Bone marrow (tissue), 2 donors: ENCODE measurements at regions not wholly inside any gene's neighbourhood (a gene's known extent, or its start where the extent isn't known, plus 50 kb on each side); places are given as distances from the start of the nearest gene placed in this dataset.

Experiments
- DNase-seq, 2 donors: peaks; one replicate each; lab custom pipeline; 2025; lab: John Stamatoyannopoulos, UW

DNA sequence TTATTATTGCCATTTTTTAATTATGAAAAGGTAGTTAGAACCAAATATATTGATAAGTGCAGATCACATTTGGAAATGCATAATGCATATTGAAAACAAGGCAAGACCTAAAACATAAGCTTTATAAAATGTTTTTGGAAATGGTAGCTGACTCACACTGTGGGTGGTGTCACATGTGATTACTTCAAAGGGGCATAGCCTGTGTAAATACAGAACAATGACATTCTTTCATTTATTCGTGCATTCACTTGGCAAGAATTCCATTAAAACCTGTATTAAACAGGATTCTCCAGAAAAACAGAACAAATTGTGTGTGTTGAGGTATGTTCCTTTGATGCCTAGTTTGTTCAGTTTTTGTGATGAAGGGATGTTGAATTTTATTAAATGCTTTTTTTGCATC, 427.3 kb upstream of the ST6GAL2 start:
- DNase-seq, result no peak

DNA sequence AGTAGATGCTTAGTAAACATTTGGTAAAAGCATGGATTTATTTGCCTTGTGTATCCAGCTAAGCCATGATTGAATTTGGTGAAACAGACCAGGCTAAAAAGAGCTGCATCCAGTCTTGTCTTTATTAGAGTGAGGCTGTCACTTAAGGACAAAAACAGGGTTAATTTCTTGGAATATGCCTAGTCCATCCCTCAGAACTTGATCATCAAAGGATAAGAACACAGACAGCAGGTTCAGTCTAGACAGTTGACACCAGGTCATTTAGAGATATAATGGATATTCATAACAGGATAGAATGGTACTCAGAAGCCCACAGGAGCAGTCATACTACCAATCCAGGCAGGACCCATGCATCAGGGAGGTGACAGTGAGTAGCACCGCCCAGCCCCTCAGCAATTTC, 434.9 kb upstream of the ST6GAL2 start:
- DNase-seq, result no peak

DNA sequence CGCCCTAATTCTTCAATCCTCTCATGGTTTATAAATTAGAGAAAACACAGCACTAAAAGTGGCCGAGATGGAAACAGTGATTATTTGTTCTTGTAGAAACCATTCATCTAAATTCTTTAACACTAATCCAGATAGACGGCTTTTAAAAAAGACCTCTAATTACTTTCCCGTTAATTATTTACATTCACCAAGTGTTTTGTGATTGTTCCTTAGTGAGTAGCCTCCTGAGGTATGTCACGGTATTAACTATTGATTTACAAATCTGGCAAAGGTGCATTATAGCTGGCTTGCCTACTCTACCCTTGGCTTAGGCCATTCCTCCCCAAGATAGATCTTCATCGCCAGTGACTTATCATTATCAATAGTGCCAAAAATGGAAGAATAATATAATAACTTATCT, 436.4 kb upstream of the ST6GAL2 start:
- no peak for DNase-seq

DNA sequence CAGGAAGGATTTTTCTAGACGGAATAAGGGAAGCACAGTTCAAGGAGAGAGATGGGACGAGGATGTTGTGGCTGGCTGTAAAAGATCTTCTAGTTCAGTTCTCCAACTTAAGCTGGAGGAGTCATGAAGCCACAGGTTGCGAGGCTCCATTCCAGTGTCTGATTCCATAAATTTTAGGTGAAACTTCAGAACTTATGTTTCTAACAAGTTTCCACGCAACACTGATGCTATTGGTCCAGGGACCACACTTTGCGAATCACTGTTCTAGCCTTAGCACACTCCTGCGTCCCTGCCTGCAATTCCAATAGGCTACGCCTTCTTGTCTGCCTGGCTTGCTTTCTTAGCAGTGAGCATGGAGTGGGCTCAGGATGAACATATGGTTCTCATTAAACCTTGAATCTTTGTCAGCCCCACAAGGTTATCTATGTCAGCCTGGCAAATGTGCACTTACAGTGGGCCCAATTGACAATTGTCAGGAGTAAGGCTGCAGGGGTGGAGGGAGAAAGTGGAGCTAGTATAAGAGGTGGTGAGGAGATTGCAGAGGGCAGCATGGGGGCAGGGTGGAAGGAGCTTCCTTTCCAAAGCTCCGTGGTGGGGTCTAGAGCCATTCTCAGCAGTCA, 438.1 kb upstream of the ST6GAL2 start:
- no peak for DNase-seq

DNA sequence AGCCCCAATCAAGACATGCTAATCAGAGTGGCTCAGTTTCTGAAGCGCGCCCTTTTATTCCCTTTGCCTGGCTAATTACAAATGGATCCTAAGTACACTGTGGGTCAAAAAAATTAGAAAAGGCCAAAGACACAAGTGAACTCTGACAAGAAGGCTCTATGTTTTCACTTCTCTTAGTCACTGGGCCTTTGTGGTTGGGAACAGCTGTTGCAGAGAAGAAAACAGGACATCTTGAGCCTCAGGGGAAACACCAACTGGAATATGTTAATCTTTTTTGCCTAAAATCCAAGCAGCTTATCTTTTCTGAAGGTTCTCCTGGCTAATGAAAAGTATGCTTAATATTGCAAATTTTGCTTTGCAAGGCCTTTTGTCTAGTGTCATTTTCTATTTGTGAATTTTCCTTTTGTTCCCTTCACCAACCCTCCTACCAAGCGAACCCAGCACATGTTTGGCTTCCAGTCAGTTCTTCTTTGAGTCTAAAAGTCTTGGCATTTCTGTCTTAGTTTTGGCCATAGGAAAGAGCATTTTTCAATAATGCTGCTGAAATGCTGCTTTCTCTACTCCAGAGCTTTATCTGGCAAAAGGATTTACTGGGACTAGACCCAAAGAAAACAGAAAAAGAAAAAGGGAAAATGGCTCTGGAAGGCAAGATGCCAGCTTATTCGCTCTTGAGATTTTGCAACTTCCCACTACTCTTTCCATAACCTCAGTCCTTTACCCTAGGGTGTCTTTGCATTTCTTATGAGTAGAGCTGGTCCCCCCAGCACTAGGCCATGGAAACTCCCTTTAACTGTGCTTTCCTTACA, 440.2 kb upstream of the ST6GAL2 start:
- DNase-seq, result no peak

DNA sequence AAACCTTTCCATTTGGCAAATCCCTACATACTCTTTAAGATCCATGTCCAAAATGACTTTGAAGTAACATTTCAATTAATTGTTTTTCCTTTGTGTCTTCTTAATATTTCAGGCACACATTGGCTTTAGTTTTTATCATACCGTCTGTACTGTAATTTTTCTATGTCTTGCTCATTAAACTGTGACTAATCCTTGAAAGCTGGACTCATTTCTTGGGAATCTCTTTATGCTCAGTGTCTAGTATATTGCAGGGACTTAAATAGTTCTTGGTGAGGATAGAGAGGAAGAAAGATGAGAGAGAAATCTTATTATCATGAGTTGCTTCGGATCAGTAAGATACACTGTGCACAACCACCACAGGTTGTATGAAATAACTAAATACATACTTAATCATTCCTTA, 448.3 kb upstream of the ST6GAL2 start:
- DNase-seq, result no peak

DNA sequence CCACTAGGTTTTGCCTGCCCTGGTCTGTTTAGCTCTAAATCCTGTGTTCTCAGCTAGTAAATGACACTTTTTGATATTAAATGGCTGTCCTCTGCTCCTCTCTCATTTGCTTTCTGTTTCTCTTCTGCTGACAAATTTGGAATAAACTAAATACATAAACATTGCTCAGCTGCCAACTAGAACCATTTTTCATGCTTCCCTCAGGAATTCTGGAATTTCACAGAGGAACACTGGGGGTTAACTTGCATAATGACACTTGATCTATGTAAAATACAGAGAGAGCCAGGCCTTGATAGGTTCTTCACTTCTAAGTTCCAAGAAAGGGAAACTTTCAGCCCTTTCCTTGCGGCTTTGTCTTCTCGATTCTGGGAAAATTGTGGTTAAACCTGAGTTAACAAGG, 450.6 kb upstream of the ST6GAL2 start:
- DNase-seq, result no peak

DNA sequence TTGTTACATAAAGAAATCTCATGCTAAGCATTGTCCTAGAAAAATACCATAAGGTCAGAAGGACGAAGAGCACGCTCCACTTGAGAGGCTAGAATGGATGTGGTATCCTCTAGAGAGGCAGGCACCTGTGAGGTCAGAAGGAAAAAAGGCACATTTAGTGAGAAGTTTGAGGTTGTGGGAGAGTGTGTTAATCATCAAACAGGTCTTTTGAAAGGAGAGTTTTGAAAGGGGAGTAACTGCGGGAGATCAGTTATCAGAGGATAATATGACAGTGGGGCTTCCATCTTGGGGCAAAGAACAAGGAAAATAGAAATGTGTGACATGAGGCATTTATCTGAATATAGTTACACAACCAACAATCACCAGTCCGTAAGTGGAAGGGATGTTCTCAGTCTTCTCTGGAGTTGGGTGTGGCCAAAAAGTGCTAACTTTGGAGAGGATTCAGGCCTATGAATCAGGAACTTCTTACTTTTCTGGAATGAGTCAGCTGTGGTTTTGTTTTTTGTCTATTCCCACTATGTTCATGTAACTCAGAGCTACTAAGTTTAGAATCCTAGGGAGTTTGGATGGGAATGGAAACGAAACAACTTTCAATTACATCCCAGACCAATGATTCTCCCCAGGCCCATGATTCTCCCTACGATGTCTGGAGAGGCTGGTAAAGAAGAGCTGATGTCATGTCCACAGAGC, 451.4 kb upstream of the ST6GAL2 start:
- no peak for DNase-seq

DNA sequence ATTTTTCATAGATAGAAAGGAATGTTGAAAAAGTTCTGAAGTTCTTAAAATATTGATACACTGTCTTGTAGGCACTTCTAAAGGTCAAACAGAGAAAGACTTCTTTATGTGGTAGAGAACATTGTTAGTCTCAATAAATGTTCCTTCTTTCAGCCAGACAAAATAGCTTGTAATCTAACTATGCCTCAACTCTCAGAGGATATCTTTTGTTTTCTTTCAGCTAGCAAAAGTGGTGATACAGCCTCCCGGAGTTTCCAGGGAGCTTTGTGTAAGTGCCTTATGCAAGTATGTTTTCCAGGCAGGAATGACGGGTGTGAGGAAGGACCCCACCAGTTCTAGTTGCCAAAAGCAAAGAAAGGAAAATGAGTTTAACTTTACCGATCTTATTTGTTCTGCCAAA, 452.1 kb upstream of the ST6GAL2 start:
- DNase-seq, result no peak

DNA sequence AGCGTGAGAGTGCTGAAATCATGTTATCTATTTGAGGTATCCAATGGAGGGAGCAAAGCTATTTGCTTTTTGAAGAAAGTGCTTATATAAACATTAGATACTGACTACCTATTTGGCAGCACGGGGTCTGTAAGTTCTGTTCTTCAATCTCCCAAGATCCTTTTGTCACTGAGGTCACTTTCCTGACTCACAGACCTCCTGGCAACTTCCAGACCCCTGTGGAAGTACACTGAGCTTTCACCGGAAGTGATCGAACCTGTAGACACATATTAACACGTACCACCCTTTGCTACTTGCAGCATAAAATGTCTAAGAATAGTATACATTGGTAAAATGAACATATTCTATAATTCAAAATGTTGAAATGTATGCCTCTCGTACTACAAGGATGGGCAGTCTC, 452.6 kb upstream of the ST6GAL2 start:
- DNase-seq, result no peak

DNA sequence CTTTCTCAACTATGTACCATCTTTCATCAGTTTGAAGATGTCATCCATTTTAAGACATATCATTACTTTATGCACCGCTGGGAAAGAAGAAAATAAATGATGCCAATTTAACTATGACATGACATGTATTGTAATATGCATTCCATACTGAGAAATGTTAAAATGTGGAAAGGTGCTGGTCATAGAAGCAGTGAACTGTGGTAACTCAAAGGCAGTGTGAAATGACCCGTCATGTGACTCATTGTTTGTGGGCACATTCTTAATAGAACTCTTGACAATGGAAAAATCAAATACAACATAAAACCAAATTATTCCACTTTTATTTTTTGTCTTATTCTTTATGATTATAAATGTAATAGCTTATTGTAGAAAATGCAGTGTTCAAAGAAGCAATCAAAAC, 455.0 kb upstream of the ST6GAL2 start:
- DNase-seq, result no peak

DNA sequence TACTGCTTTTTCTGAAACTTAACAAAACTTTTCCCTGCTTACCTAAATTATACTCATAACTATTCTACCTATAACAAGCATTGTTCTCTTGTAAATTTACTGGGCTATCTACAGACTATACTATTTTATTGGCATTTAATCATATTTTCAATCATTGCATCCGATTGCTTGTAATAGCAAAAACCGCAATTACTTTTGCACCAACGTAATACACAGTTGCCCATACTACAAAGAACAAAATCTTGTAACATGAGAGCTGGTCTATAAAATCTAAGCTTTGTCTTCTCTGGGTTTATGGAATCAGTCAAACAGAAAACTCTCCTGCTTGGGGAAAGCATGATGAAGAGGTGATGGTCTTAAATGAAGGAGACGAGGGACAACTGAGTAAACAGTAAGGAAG, 463.4 kb upstream of the ST6GAL2 start:
- DNase-seq, result no peak

DNA sequence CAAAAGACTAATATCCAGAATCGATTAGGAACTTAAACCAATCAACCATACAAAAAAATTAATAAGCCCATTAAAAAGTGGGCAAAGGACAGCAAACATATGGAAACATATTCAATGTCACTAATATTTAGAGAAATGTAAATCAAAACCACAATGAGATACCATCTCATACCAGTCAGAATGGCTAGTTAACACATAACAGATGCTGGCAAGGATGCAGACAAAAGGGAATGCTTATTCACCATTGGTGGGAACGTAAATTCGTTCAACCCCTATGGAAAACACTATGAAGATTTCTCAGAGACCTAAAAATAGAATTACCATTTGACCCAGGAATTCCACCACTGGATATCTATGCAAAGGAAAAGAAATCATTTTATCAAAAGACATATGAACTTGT, 468.2 kb upstream of the ST6GAL2 start:
- no peak for DNase-seq

DNA sequence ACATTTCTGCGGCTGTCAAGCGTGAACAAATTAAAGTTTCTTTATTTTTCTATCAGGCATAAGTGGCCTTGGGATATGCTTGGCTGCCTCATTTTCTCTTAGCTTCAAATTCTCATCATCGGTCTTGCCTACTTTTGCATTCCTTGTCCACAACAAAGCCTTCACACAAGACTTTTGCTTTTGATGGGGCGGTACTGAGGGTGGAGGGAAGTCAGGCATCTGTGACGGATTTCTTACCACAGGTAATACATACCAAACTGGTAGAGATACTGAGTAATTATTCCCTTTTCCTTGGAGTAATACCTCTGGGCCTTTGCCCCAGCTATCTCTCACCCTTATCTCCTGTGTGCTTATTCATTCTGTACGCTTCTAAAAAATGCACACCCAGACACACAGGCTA, 468.3 kb upstream of the RGPD4 start:
- no peak for DNase-seq

DNA sequence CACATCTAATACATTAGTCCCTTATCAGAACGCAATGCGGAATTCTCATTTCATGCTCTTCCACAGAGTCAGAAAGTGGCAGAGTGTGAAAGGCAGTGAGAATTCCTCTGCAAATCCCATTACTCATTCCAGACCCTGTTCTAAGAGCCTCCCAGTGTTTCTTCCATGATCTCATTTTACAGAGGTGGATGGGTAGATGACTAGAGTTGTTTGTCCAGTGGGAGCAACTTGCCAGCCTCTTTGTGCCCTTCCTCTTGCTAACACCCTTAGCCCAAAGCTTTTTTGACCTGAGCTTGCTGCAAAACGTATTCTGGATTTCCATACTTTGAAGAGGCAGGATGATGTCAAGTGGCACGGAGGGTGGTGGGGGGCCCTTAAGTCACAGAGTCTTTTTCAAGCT, 467.7 kb upstream of the RGPD4 start:
- DNase-seq, result no peak

DNA sequence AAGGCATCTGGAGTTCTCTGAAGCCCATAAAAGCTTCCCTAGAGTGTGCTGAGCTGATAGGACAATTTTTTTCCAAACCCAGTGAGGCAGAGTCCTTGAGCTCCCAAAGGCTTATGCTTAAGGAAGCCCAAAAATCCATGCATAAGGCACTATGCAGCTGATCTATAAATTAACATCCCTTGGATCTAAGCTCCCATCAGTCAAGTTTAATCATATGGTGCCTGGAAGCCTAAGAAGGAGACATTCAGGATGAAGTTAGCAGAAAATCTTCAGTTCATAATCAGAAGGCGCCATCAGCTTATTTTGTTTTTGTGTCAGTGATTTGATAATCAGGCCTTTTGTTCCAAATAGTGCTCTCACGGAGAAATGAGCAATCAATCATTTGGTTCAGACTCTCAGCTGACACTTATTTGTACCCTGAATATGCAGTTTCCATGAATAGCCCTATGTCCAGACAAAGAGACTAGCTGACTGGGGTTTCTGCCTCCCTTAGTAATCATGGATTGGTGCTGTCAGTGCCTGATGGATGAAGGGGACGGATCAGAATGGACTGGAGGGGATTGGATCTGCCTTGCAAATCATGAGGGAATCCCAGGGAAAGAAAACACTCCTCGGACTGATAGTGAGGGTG, 464.8 kb upstream of the RGPD4 start:
- no peak for DNase-seq

DNA sequence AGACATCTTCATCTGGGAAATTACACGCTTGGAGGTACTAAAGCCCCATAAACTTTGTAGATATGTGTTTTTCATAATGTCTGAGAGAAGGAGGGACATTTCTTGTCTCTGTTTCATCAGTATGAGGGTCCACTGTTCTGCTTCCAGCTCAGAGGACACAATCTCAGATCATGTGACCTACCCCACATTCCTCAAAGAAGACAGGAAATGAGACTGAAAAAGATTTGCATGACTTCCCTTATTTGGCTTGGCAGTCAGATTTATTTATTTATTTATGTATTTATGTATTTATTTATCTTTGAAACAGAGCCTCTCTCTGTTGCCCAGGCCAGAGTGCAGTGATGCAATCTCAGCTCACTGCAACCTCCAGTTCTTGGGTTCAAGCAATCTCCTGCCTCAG, 463.7 kb upstream of the RGPD4 start:
- DNase-seq, result no peak

DNA sequence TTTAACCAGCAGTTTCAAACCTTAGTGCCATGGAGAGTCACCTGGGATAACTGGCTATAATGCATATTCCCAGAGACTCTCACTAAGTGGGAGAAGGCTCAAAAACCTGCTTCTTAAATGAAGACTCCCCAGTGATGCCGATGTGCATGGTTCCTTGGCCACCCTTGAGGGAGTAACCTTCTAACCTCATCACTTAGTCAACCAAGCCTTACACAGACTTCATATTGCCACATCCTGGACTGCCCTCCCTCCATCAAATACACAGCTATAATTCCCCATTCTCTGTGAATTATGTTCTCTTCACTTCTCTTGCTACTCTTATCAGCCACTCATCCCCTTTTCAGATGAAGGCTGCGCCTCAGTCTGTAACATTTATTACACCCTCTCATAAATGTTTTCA, 462.9 kb upstream of the RGPD4 start:
- no peak for DNase-seq

DNA sequence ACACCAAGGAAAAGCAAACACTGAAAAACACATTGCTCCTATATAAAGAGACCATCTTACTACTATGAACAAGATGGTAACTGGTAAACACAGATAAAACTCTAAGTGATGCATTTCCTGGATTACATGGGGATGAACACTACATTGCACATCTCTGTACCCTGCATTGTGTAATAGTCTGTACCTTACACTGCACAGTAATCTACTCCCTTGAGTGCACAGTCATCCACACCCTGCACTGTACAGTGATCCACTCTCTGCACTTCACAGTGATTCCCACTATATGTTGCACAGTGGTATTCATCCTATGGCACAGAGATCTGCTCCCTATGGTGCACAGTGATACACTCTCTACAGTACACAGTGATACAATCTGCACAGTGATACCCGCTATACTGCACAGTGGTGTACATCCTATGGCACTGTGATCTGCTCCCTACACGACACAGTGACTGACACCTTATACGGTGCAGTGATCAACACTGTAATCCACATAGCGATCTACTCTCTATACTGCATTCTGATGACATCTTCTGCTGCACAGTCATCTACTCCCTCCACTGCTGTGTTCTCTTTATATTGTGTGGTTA, 462.2 kb upstream of the RGPD4 start:
- no peak for DNase-seq

DNA sequence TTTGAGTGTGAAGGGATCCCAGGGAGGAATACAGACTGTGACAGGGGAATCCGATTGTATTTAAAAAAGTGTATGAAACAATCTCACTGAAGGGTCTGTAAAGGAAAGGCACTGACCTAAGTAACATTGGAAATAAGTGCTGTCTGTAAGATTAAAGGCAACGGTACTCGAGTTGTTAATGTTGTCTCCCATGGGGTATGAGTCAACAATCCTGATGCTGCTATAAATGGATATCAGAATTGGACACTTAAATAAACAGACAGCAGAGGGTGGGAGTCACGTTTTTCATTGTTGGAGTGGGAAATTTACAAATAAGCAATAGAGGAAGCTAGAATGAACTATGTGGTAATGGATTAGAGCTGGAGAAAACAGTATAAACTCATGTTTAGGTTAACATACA, 452.4 kb upstream of the RGPD4 start:
- DNase-seq, result no peak

DNA sequence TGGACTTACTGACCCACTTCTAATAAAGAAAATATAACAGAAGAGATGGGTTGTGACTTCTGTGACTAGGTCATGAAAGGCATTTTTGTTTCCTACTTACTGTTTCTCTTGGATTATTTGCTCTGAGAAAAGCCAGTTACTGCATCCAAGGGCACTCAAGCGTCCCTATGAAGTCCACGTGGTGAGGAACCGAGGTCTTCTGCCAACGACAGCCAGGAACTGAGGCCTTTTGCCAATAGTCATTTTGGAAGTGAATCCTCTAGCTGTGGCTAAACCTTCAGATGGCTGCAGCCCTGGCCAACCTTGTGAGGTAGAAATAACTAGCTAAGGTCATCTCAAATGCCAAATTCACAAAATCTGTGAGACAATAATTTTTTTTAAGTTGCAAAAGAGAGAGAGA, 449.8 kb upstream of the RGPD4 start:
- no peak for DNase-seq

DNA sequence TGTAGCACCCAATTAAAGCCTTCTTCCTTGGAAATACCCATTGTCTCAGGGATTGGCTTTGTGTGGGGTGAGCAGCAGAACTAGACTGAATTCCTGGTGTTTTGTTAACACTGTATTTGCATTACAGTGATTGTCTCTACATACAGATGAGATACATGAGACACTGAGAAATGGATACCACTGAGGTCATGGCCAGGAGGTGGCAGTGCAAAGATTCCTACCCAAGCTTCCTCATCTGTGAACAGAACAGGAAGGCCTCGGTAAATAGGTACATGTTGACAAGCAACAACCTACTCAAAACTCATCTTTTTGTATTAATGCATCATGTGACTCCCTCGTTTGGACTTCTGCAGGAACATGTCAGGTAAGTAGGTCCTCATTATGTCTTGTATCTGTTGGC, 445.8 kb upstream of the RGPD4 start:
- DNase-seq, result no peak

DNA sequence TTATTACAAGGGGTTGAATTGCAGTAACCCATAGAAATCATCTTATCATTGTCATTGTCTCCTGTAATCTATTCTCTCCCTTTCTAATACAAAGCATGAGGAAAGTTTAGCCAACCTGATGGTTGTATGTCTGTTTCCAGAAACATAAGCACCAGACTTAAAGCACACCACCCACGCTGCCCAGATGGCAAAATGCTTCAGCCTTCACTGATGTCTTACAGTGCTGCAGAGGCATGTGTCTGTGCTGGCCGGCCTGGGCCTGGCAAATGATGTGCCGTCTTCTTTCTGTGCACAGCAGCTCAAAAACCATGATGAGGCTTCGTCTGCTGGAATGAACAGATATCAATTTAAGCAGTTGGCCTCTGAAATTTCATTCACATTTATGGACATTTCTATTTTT, 443.0 kb upstream of the RGPD4 start:
- no peak for DNase-seq
